8988T (cell line): ENCODE measurements at regions not wholly inside any gene's neighbourhood (a gene's known extent, or its start where the extent isn't known, plus 50 kb on each side); places are given as distances from the start of the nearest gene placed in this dataset.

Experiments used
- DNase-seq: peaks from one replicate; pipeline ENCODE4 v3.0.0; 2011

DNA sequence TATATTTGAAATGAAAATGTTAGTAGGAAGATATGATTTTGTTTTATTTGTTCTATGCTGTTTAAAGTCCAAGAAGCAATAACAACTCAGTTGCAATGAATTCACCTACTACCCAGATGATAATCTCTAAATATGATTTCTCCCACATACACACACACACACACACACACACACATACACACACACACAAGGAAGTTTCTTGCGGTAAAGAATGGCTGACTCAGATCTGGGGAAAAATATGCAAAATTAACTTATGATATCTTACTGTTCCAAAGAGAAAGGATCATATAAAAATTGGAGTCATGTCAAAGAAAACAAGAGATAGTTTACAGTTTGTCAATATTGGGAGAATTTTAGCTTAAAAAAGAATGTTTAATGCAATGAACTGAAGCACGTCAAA is 456.7 kb downstream of the SLC16A7 start:
- no peak for DNase-seq

DNA sequence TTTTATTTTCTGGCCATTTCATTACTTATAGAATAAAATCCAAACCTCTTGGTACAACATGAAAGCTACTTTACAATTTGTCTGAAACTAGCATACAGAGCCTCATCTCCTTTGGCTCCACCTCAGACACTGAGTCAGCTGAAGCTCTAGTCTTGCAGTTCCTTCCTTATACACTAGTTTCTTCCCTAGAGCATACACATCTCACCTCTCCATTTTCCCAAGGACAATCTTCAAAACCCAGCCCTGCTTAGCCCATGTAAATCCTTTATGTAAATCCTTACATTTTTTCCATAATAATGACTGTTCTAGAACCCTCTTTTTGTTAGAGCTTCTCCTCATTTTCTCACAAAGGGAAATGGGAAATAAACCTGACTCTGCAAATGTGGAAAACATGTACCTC is 463.4 kb downstream of the SLC16A7 start:
- no peak for DNase-seq

DNA sequence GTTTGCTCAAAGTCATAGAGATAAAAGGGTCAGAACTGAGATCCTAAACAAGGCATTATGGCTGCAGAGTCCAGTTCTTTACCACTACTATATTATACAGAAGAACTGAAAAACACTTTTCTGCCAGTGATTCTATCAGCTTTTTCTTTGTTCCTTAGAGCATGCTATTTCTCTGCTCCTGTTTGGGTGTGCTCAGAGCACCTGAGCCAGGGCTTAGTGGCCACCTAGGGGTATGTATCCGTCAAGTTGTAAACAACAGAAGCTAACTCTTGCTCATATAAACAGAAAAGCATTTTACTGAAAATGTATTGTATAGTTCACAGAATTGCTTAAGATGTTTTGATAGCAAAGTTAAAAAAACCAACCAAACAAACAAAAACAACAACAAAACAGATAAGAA is 470.8 kb downstream of the SLC16A7 start:
- DNase-seq, result no peak

DNA sequence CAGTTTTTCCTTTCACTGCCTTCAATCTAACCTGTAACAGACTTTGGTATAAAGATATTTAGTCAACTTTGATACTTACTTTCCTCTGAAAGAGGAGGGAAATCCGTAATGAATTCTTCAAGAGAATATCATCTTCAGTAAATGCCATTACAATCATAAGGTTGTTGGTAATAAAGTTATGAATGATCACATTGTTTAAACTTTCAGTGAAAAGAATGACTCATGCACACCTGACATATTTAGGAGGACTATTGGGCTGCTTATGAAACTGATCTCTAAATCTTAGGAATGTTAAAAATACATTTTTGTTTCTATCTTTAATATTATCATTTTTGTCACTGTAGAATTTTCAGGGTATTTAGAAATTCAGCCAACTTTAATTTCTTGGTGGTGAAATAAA is 474.7 kb downstream of the SLC16A7 start:
- DNase-seq, result no peak

DNA sequence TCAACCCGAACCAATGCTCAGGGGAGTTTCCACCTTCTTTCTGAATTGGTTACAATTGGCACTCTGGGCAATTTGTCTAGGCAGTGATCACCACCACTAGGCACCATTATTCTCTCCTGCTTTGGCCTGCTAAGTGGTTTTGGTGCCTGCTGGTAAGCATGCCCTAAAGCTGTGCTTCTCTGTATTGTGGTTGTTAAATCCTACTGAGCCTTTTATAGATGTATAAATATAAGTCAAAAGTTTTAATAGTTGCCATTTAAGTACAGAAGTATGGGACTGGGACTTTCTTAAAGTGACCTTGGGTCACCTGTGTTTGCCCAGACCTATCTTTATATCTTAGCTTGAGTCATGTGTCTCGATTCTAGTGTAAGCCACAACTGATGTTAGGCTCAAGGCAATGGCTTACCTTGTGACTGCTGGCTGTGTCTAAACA is 475.9 kb downstream of the SLC16A7 start:
- no peak for DNase-seq

DNA sequence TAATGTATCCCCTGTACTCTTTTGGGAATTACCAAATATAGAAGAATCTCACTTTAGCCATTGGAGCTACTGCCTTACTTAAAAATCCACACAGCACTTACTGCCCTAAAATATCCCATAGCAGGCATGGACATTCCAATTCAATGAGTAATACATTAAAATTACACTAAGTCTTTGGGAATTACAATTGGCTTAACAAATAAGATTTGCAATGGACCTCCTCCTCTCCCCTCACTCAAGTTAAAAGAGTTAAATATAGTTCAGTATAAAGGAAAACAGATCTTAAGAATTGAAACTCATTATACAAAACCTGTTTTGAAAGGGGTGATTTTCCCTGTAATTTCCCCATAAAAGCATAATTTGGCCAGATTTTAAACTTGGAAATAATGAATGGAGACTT is 477.1 kb downstream of the SLC16A7 start:
- no peak for DNase-seq

DNA sequence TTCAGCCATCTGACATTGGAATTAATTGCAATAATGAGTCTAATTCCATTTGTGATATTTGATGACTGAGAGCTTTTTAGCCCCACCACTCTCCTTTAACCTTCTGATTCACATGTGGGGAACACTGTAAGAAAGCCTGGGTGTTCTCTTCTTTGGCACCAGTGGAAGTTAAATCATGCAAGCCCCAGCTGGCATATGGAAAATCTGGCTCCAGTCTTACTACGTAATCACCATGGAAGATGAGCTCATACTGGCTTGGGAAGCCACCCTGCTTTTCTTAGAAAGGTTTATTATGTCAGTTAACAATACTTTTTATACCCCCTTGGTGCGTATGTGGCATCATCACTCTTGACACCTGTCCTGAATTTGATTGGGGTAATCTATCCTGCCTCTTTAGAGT is 479.3 kb downstream of the SLC16A7 start:
- no peak for DNase-seq

DNA sequence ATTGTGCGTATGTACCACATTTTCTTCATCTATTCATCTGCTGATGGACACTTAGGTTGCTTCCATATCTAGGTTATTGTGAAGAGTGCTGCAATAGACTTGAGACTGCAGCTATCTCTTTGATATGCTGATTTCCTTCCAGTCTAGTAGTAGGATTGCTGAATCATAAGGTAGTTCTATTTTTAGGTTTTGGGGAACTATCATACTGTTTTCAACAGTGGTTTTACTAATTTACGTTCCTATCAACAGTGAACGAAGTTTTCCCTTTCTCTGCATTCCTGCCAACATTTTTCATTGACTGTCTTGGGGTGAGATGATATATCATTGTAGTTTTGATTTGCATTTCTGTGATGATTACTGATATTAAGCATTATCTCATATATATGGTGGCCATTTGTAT is 482.2 kb downstream of the SLC16A7 start:
- DNase-seq, result no peak

DNA sequence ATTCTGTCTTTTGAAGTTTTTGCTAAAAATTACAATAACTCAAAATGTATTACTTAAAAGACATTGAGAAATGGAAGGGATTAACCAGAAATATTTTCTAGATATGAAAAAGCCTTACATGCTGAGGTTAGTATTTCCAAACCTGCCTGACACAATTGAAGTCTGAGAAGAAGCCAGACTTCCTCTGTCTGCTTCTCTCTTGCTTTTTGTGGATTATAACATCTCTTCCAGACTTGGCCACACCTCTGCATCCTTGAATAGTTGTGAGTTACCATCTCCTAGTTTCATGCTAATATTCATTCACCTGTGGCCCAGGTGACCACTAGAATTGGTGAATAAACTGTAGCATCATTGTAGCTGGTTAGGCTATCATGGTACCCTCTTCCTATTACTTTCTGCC is 497.6 kb downstream of the SLC16A7 start:
- no peak for DNase-seq

DNA sequence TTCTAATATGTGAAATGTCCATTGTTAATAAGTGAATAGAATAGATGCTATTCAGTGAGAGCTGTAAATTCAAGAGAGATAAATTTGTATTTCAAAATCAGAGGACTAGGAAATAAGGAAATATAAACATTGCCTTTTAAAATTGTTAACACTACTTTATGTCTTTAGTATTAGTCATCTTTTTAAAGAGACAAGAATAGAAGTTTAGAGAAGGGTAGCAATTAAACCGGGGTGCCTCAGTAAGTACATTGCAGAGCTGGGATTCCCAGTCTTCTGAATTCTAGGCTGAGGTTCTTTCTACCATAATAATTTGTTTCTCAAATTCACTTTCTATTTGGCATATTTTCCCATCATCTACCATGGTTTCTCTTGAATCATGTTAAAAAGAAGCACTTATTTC is 498.6 kb downstream of the SLC16A7 start:
- no peak for DNase-seq

DNA sequence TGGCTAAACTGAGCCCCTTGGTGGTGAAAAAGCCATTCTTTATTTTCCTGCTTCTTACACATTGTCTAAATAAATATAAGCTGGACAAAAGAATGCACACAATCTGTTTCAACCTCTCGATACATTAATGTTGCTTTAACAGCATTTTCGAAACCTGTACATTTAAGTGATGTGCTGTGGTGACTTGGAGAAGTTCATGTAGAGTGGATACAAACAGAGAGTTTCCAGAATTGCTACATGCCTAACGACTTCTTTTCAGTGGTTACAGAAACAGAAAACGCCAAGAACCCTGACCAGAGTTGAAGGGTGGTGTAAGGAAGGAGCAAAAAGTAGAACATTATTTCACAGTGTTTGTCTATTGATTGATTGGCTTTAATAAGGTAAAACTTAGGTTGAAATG is 500.9 kb downstream of the SLC16A7 start:
- no peak for DNase-seq

DNA sequence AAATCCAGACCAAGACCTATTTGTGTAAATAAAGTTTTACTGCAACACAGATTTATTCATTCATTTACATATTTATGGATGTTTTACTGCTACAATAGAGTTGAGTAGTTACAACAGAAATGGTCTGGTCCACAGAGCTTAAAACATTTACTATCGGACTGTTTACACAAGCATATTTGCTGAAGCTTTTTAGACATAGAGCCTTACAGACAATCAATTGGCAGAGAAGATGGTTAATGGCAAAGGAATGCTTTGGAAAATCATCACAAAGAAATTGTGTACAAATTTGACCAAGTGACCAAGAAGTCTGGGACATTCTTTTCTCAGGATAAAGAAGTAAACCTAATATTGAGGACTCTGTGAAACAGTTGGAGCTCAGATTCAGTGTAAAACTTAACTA is 504.3 kb downstream of the SLC16A7 start:
- DNase-seq, result no peak

DNA sequence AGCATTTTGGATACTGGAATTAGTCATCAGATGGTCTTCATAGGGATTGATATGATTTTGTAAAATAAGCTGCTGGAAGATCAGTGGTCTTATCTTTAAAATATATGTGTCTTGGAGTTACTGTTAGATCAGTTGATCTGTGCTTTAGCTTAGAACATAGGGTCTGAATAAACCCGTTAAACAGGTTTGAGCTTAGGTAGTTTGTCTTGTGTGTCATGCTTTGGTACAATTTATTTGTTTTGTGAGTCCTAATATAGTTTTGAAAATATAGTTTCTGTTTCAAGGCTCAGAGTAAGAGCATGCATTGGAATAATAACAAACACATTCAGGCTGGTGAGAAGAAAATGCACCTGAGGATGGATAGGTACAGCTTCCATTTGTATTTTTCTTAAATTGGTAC is 505.0 kb downstream of the SLC16A7 start:
- no peak for DNase-seq

DNA sequence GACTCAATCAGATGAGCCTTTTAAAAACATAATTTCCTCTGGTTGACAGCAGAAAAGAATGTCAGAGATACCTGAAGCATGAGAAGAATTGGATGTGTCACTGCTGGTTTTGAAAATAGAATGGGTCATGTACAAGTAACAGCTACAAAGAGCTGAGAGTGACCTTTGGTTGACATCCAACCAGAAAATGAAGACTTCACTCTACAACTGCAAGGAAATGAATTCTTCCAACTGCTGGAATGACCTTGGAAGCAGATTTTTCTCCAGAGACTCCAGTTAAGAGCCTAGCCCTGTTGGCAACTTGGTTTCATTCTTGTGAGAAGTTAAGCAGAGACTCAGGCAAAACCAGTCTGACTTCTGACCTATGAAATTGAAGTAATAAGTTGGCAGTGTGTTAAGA is 505.9 kb downstream of the SLC16A7 start:
- no peak for DNase-seq

DNA sequence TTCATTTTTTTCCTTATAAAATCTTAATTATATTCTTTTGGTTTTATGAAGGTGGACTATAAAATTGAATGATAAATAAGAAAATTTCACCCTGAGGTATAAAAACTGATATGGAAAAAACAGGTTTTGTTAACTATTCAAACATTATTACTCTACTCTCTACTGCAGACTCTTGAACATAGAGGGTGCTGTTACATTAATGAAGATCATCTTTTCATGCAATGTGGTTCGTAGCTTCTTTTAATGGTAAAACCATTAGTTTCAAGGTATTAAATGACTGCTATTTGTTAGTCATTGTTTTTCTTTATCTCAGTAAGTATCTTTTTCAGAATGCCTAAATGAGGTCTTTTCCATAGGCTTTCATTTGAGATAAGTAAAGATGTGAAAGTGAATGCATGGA is 510.4 kb downstream of the SLC16A7 start:
- no peak for DNase-seq

DNA sequence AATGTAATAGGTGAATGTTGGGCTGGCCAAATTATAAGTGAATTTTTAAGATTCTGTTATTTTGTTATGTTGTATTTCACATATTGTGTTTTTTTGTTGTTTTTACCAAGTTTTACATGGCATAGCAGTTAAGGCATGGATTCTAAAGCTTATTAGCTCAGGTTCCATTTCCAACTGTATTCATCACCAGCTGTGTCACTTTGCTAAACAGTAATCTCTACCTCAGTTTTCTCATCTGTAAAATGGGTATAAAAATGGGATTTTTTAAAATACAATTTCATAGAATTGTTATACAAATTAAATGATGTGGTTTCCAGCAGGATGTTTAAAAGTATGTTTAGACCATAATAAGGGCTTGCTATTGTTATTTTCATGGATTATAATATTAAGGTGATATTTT is 512.2 kb downstream of the SLC16A7 start:
- no peak for DNase-seq

DNA sequence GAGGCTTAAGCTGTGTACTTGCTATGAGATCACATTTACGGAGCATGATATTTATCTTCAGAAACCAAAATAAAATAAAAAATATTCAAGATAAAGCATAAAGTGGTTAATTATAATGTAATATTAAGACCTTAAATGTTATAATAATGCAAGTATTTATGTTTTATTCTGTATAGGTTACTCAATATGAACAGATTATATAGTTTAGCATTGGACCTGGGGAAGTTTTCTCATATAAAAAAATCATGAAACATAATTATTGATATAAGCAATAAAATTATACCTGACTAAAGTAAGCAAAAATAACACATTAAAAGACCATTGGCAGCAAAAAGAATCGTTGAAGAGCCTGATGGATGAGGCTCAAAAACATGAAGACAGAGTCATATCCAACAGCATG is 516.2 kb downstream of the SLC16A7 start:
- no peak for DNase-seq

DNA sequence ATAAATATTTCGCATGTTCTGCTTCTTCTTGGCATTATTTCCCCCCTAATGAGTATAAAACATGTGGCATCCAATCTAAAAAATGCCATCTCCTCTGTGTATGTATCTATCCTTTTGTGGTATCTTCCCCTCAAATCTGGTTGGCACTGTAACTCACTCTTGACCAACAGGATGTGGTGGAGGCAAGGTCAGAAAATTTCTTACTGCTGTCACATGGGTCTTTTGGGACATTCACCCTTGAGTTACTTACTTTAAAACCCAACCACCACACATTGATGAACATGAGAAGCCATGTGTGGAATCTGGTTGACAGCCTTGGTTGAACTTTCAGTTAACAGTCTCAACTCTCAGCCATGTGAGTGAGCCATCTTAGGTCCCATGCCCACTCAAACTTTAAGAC is 516.9 kb downstream of the SLC16A7 start:
- no peak for DNase-seq

DNA sequence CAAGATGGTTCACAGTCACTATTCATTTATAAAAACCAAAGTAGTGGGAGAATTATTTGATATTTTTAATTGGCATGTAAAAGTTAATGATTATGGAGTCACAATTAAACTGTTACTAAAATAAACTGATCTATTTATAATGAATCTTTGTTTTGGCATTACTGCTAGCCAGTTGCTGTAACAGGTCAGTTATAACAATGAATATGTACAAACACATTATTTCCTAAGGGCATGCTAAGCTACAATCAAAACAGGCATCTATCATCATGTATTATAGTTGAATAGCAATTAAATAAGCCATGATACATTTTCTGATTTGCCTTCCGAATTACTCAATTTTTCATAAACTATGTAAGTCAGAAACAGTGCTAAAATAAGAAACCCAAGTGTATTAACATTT is 518.3 kb downstream of the SLC16A7 start:
- no peak for DNase-seq

DNA sequence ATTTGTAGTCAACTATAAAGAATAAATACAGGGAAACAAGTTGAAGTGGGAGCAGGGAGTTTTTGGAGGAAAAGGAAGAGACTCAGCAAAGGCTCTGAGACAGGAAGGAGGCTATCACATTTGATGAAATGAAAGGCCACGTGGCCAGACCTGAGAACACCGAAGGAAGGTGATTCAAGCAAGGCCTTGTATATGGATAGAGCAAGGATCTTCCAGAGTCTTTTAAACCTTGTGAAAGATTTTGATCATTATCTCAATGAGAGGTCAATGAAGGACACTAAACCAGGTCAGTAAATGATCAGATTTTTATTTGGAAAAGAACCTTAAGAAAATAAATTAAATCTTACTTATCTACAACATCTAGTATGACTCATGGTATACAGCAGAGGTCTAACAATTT is 523.5 kb downstream of the SLC16A7 start:
- no peak for DNase-seq

DNA sequence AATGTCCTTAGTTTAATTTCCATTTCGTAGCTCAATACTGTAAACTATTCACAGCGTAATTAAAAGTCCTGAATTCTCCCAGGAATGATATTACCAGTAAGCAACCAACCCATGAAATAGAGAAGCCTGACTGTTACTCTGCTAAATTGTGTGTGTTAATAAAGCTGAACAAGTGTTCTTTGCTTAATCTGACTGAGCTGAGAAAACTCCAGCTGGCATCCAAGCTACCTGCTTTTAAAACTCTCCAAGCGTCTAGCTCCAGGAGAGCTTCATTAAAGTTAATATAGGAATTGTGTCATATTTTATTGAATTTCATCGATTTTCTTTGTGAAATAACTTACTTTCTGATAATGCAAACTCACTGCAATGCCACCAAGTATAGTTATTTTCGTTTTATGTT is 524.4 kb downstream of the SLC16A7 start:
- no peak for DNase-seq

DNA sequence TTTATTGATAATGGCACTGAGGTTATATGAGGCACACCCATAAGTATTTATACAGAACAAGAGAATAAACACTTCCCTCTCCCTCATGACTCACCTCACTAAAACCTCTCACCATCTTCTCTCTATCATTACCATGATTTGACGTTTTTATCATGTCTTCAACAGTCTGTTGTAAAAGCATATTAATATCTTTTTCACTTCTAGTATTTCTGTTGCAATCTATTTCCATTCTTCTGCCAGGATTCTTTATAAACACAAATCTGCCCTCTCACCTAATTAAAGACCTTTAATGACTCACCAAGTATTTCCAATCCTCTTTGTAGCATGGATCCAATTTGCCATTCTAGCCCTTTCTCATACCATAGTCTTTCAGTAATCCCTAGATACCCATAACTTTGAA is 527.7 kb downstream of the SLC16A7 start:
- DNase-seq, result no peak

DNA sequence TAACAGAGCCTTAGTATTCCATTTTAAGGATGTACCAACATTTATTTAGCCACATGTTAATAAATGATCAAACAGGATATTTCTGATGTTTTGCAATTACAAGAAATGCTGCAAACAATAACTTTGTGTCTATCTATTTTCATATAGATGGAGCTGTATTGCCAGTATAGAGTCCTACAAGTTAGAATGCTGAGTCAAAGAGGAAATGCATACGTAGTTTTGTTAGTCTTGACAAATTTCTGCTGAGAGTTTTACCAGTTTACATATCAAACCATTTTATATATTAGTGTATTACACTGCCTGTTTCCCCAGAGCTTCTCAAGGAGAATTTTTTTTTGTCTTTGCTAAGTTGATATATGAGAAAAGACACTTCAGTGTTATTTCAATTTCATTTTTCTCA is 541.7 kb downstream of the SLC16A7 start:
- no peak for DNase-seq

DNA sequence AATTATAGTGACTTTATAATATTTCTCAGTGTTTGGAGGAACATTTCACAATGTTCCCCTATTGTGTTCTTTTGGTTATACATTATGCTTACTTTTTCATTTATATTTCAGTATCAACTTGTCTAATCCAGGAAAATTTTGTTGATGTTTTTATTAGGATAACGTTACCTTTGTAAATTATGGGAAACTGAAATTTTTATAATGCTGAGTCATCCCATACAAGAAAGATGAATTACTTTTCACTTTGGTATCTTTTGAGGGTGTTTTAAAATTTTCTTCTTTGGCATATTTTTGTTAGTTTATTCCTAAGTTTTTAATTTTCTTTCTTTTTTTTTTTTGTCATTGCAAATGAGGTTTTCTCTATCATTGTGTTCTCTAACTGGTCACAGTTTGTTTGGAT is 542.7 kb downstream of the SLC16A7 start:
- DNase-seq, result no peak

DNA sequence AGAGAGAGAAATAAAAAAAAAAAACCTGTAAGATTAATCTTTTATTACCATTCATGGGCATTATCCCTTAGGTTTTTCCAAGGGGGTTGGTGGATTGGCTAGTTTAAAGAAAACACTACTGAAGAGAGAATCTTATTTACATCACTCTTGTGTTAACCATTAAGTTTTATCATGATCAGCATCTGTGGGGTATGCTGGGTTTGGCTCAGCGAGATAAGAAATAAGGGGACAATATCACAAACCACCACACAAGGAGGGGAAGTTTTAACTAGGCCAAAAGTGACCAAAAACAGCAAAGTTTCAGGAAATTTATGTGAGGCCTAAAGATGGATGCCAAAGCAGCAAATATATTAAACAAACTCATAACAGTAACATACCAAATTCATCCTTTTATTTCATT is 548.6 kb downstream of the SLC16A7 start:
- no peak for DNase-seq

DNA sequence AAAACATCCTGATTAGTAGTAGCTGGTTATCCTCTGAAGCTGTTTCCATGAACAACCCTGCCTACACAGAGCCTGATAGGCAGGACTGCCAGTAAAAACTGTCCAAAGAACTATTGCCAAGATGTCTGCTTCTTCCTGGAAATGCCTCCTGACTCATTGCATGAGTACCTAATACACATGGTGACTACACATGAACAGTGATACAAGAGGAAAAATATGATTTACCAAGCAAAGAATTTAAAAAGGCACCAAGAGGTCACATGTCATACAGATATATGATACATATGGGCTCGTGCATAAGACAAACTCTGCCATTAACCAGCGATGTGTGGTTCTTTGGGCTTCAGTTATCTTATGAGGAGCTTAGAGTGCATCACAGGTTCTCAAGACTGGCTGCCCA is 552.3 kb downstream of the SLC16A7 start:
- no peak for DNase-seq
